ENCODE measurements at regions not wholly inside any gene's neighbourhood (a gene's known extent, or its start where the extent isn't known, plus 50 kb on each side); places are given as distances from the start of the nearest gene placed in this dataset.

DNA sequence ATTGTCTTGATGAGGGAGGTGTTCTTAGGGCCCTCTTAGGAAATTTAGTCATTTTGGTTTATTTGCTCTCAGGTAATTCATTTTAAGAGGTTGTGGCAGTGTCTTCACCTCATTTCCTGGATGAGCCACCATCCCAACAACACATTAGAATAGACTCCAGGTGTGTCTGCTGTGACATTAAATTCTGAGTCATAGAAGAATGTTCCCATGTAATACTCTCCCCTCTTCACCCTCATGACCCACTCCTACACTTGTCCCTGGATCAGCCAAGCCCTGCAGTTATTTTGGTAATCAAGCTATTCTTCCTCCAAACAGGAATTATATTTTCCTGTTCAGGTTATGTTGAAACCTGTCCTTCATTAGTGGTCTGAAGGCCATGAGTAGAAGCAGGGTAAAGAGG lies 944.1 kb downstream of the SORCS3 start:
- H3K9me2 ChIP-seq (replicated peaks; ENCODE audit: insufficient read depth, low read length): no peaks in the 10 kb centered on the region
- H3K4me1 ChIP-seq (ENCODE audit: low read length): no peaks in the 10 kb centered on the region
- H3K4me2 ChIP-seq (ENCODE audit: low read depth, low read length): no peak overlapping the region
- no peaks in the 10 kb centered on the region for H3F3A ChIP-seq (ENCODE audit: insufficient read depth, low read length)
- no peaks in the 10 kb centered on the region for H3K36me3 ChIP-seq (replicated peaks; ENCODE audit: insufficient read depth, low read length)
- no peak overlapping the region for H3K4me3 ChIP-seq (ENCODE audit: low read length)
- H3K9ac ChIP-seq (ENCODE audit: low read length): no peak overlapping the region
- no peaks in the 10 kb centered on the region for H3K27me3 ChIP-seq (replicated peaks; ENCODE audit: insufficient read depth, low read length)
- DNase-seq: no peak
- H3K9me3 ChIP-seq (replicated peaks; ENCODE audit: insufficient read depth, low read length): no peaks in the 10 kb centered on the region
- no peaks in the 10 kb centered on the region for H3K79me2 ChIP-seq (ENCODE audit: low read length)
- H3K27ac ChIP-seq (ENCODE audit: low read length): no peak overlapping the region
- H2AFZ ChIP-seq (ENCODE audit: low read length): no peak overlapping the region
- no peaks in the 10 kb centered on the region for H4K20me1 ChIP-seq (ENCODE audit: insufficient read depth, low read length)
- TF ChIP-seq EZH2 (optimal IDR thresholded peaks at IDR 0.05; ENCODE audit: low read depth, low read length) (no peak), EZH2phosphoT487 (IDR thresholded peaks at IDR 0.05; ENCODE audit: low read length) (no peak)
- TF ChIP-seq, protein P1, sequence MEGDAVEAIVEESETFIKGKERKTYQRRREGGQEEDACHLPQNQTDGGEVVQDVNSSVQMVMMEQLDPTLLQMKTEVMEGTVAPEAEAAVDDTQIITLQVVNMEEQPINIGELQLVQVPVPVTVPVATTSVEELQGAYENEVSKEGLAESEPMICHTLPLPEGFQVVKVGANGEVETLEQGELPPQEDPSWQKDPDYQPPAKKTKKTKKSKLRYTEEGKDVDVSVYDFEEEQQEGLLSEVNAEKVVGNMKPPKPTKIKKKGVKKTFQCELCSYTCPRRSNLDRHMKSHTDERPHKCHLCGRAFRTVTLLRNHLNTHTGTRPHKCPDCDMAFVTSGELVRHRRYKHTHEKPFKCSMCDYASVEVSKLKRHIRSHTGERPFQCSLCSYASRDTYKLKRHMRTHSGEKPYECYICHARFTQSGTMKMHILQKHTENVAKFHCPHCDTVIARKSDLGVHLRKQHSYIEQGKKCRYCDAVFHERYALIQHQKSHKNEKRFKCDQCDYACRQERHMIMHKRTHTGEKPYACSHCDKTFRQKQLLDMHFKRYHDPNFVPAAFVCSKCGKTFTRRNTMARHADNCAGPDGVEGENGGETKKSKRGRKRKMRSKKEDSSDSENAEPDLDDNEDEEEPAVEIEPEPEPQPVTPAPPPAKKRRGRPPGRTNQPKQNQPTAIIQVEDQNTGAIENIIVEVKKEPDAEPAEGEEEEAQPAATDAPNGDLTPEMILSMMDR (IDR thresholded peaks at IDR 0.05; ENCODE audit: low read length): no peak

DNA sequence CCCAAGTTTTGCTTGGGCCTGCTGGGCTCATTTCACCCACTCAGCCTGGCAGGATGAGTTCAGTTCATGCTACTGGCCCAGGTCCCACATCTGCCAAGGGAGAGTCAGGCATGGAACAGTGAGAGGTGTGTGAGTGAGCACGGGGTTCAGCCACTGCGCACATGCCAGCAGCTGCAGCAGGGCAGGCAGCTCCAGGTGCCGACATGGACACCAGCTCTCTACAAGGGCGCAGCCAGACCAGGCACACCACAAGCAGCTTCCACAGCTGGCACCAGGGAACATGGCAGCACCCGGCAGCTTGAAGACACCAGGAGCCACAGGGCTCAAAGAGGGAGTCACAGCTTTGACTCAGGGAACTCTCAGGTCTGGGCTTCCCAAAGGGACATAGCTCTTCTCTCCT lies 938.0 kb downstream of the SORCS3 start:
- Histone ChIP-seq H3K4me3 (ENCODE audit: low read length) (no peak overlapping the region), H3K9me2 (replicated peaks; ENCODE audit: insufficient read depth, low read length) (no peaks in the 10 kb centered on the region), H3K4me2 (ENCODE audit: low read depth, low read length) (no peak overlapping the region)

DNA sequence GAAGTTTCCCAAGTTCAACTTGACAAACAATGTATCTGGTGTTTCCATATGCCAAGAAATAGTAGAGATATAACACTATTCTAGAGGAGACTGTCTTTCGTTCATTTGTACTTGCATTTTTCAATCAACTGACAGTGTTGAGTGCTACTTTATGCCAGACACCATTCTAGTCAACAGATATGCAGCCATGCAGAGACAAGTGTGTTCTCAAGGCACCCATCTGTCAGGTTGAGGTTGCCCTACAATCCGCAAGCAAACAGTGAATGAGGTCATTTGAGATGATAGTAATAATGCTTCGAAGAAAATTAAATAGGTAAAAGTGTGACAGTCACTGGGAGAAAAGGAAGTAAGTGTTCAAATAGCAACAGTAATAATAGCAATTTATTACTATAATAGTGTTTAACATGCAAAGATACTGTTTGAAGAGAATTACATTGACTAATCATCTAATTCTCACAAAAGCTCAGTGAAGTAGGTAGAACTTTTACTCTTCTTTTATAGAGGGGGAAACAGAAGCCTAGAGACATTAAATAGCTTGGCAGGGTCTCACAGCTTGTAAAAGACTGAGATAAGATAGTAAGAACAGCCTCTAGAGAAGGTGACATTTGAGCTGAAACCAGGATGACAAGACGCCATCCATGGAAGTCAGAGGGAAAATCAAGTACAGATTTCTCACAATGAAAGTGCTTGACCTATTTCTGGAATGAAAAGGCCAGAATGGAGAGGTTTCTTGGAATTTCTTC lies 936.9 kb downstream of the SORCS3 start:
- H3K4me2 ChIP-seq (ENCODE audit: low read depth, low read length): no peak overlapping the region
- no peaks in the 10 kb centered on the region for H3K4me1 ChIP-seq (ENCODE audit: low read length)
- no peaks in the 10 kb centered on the region for H3F3A ChIP-seq (ENCODE audit: insufficient read depth, low read length)
- H3K9me2 ChIP-seq (replicated peaks; ENCODE audit: insufficient read depth, low read length): no peaks in the 10 kb centered on the region
- no peak overlapping the region for H2AFZ ChIP-seq (ENCODE audit: low read length)
- H3K4me3 ChIP-seq (ENCODE audit: low read length): no peak overlapping the region
- H3K27me3 ChIP-seq (replicated peaks; ENCODE audit: insufficient read depth, low read length): no peaks in the 10 kb centered on the region
- H3K36me3 ChIP-seq (replicated peaks; ENCODE audit: insufficient read depth, low read length): no peaks in the 10 kb centered on the region
- no peak overlapping the region for H3K9ac ChIP-seq (ENCODE audit: low read length)
- TF ChIP-seq, protein P1 (IDR thresholded peaks at IDR 0.05; ENCODE audit: low read length): no peak
- no peak for TF ChIP-seq EZH2 (optimal IDR thresholded peaks at IDR 0.05; ENCODE audit: low read depth, low read length)
- no peak for TF ChIP-seq EZH2phosphoT487 (IDR thresholded peaks at IDR 0.05; ENCODE audit: low read length)
- H3K27ac ChIP-seq (ENCODE audit: low read length): no peak overlapping the region
- no peaks in the 10 kb centered on the region for H3K79me2 ChIP-seq (ENCODE audit: low read length)
- DNase-seq: no peak
- no peaks in the 10 kb centered on the region for H3K9me3 ChIP-seq (replicated peaks; ENCODE audit: insufficient read depth, low read length)
- no peaks in the 10 kb centered on the region for H4K20me1 ChIP-seq (ENCODE audit: insufficient read depth, low read length)

More for the DNA sequence above, 938.0 kb downstream of the SORCS3 start:
- Histone ChIP-seq H3F3A (ENCODE audit: insufficient read depth, low read length) (no peaks in the 10 kb centered on the region), H3K9ac (ENCODE audit: low read length) (no peak overlapping the region), H3K36me3 (replicated peaks; ENCODE audit: insufficient read depth, low read length) (no peaks in the 10 kb centered on the region), H3K9me3 (replicated peaks; ENCODE audit: insufficient read depth, low read length) (no peaks in the 10 kb centered on the region), H3K4me1 (ENCODE audit: low read length) (no peaks in the 10 kb centered on the region), H2AFZ (ENCODE audit: low read length) (no peak overlapping the region), H3K27ac (ENCODE audit: low read length) (no peak overlapping the region), H4K20me1 (ENCODE audit: insufficient read depth, low read length) (no peaks in the 10 kb centered on the region), H3K27me3 (replicated peaks; ENCODE audit: insufficient read depth, low read length) (no peaks in the 10 kb centered on the region), H3K79me2 (ENCODE audit: low read length) (no peaks in the 10 kb centered on the region)
- TF ChIP-seq, protein P1 (IDR thresholded peaks at IDR 0.05; ENCODE audit: low read length): no peak
- TF ChIP-seq EZH2 (optimal IDR thresholded peaks at IDR 0.05; ENCODE audit: low read depth, low read length): no peak
- no peak for TF ChIP-seq EZH2phosphoT487 (IDR thresholded peaks at IDR 0.05; ENCODE audit: low read length)
- DNase-seq: no peak

Measured in MM.1S (cell line).